ENCODE measurements at regions not wholly inside any gene's neighbourhood (a gene's known extent, or its start where the extent isn't known, plus 50 kb on each side); places are given as distances from the start of the nearest gene placed in this dataset.

DNA sequence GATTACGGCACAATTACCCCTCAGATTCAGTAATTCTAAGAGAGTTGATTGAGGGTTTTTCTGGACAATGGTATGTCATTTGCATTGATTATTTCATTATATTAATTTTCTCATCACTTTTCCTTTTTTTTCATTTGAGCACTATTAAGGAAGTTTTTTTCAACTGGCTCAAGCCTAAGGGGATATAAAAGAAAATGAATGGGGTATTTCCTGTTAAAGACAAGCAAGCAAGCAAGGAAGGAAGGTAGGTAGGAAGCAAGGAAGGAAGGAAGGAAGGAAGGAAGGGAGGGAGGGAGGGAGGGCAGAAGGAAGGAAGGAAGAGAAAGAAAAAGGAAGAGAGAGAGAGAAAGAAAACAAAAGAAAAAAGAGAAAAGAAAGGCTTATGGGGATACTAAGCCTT is 620.3 kb downstream of the DIAPH3 start:
- no peak for TF ChIP-seq POLR2A (IDR thresholded peaks at IDR 0.05)
- TF ChIP-seq, protein P1, sequence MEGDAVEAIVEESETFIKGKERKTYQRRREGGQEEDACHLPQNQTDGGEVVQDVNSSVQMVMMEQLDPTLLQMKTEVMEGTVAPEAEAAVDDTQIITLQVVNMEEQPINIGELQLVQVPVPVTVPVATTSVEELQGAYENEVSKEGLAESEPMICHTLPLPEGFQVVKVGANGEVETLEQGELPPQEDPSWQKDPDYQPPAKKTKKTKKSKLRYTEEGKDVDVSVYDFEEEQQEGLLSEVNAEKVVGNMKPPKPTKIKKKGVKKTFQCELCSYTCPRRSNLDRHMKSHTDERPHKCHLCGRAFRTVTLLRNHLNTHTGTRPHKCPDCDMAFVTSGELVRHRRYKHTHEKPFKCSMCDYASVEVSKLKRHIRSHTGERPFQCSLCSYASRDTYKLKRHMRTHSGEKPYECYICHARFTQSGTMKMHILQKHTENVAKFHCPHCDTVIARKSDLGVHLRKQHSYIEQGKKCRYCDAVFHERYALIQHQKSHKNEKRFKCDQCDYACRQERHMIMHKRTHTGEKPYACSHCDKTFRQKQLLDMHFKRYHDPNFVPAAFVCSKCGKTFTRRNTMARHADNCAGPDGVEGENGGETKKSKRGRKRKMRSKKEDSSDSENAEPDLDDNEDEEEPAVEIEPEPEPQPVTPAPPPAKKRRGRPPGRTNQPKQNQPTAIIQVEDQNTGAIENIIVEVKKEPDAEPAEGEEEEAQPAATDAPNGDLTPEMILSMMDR (IDR thresholded peaks at IDR 0.05), result no peak
